Hepatocyte (in vitro differentiated cells): ENCODE measurements at regions not wholly inside any gene's neighbourhood (a gene's known extent, or its start where the extent isn't known, plus 50 kb on each side); places are given as distances from the start of the nearest gene placed in this dataset.

ENCODE experiments used
- DNase-seq: peaks from one replicate; pipeline ENCODE4 v3.0.0-alpha.2; 2016; ENCODE audit warnings: low spot score
- H2AFZ ChIP-seq: fragments of 200-600 bp; sonication (generic); 2 replicates; pipeline ENCODE4 v1.6.0; 2016; ENCODE audit warnings: antibody characterized with exemption, mild to moderate bottlenecking
- H3K27ac ChIP-seq: fragments of 200-600 bp; sonication (generic); 2 replicates; pipeline ENCODE4 v1.5.1; 2016; ENCODE audit warnings: mild to moderate bottlenecking
- H3K27me3 ChIP-seq: fragments of 200-600 bp; sonication (generic); 2 replicates; pipeline ENCODE4 v1.6.1; 2016
- H3K36me3 ChIP-seq: fragments of 200-600 bp; sonication (generic); replicated peaks from 2 replicates; pipeline ENCODE4 v1.5.1; 2016; ENCODE audit warnings: low read depth; ENCODE audit not compliant: insufficient read depth
- H3K4me1 ChIP-seq: fragments of 200-600 bp; sonication (generic); 2 replicates; pipeline ENCODE4 v1.5.1; 2016; ENCODE audit warnings: mild to moderate bottlenecking, moderate library complexity; ENCODE audit not compliant: insufficient read depth
- H3K4me2 ChIP-seq: fragments of 200-600 bp; sonication (generic); 2 replicates; pipeline ENCODE4 v1.6.0; 2016
- H3K4me3 ChIP-seq: fragments of 200-600 bp; sonication (generic); 2 replicates; pipeline ENCODE4 v1.5.1; 2016; ENCODE audit warnings: mild to moderate bottlenecking
- H3K79me2 ChIP-seq: fragments of 200-600 bp; sonication (generic); 2 replicates; pipeline ENCODE4 v1.6.0; 2017; ENCODE audit warnings: mild to moderate bottlenecking
- H3K9me2 ChIP-seq: fragments of 200-600 bp; sonication (generic); replicated peaks from 2 replicates; pipeline ENCODE4 v1.6.0; 2017; ENCODE audit warnings: mild to moderate bottlenecking; ENCODE audit not compliant: insufficient read depth
- H3K9me3 ChIP-seq: fragments of 200-600 bp; sonication (generic); 2 replicates; pipeline ENCODE4 v1.5.1; 2016; ENCODE audit warnings: low read depth, mild to moderate bottlenecking
- H4K20me1 ChIP-seq: fragments of 200-600 bp; sonication (generic); 2 replicates; pipeline ENCODE4 v1.6.0; 2016; ENCODE audit warnings: mild to moderate bottlenecking; ENCODE audit not compliant: insufficient read depth, poor library complexity, severe bottlenecking
- CTCF ChIP-seq: fragments of 200-600 bp; sonication (generic); IDR thresholded peaks from 2 replicates; pipeline ENCODE4 v1.5.1; 2016; ENCODE audit warnings: antibody characterized with exemption, mild to moderate bottlenecking; ENCODE audit not compliant: poor library complexity
- EZH2 ChIP-seq: fragments of 200-600 bp; sonication (generic); IDR thresholded peaks from 2 replicates; pipeline ENCODE4 v1.6.1; 2016; ENCODE audit warnings: antibody characterized with exemption, mild to moderate bottlenecking, borderline replicate concordance
- EZH2phosphoT487 ChIP-seq: fragments of 200-600 bp; sonication (generic); IDR thresholded peaks from one replicate; pipeline ENCODE4 v1.6.1; 2018; ENCODE audit warnings: antibody characterized with exemption, mild to moderate bottlenecking, low read depth, moderate library complexity; ENCODE audit not compliant: unreplicated experiment, severe bottlenecking
- WGBS: methylation state at CpG from one replicate; pipeline ENCODE4 v1.1.6; 2016; ENCODE audit warnings: low lambda C conversion rate; ENCODE audit errors: missing lambda C conversion rate; 5-methylcytosine and 5-hydroxymethylcytosine counted together

GRCh38 chr3:144344925-144345548 is 373.4 kb downstream of the DIPK2A start:
- Histone ChIP-seq H4K20me1 (no peaks in the 10 kb centered on the region), H3K9me3 (no peaks in the 10 kb centered on the region), H3K36me3 (no peaks in the 10 kb centered on the region), H2AFZ (no peak overlapping the region), H3K9me2 (no peaks in the 10 kb centered on the region), H3K4me1 (peaks cover 18% of the 10 kb centered on the region), H3K79me2 (no peaks in the 10 kb centered on the region), H3K27ac (no peak overlapping the region), H3K4me2 (no peak overlapping the region), H3K27me3 (no peaks in the 10 kb centered on the region), H3K4me3 (no peak overlapping the region)
- TF ChIP-seq EZH2phosphoT487, result no peak
- no peak for TF ChIP-seq EZH2
- no peak for TF ChIP-seq CTCF
- no peak for DNase-seq
- WGBS, result 73% methylated on average over 2 of the region's 2 CpGs

GRCh38 chr3:144350125-144350524 is 378.5 kb downstream of the DIPK2A start:
- Histone ChIP-seq H3K9me2 (no peaks in the 10 kb centered on the region), H3K4me1 (no peaks in the 10 kb centered on the region), H3K4me3 (no peak overlapping the region), H3K36me3 (no peaks in the 10 kb centered on the region), H3K27ac (no peak overlapping the region), H3K9me3 (no peaks in the 10 kb centered on the region), H3K27me3 (no peaks in the 10 kb centered on the region), H3K79me2 (no peaks in the 10 kb centered on the region), H4K20me1 (no peaks in the 10 kb centered on the region), H2AFZ (no peak overlapping the region), H3K4me2 (no peak overlapping the region)
- WGBS, result 78% methylated on average over 3 of the region's 3 CpGs
- no peak for DNase-seq
- no peak for TF ChIP-seq EZH2
- no peak for TF ChIP-seq CTCF
- no peak for TF ChIP-seq EZH2phosphoT487

DNA sequence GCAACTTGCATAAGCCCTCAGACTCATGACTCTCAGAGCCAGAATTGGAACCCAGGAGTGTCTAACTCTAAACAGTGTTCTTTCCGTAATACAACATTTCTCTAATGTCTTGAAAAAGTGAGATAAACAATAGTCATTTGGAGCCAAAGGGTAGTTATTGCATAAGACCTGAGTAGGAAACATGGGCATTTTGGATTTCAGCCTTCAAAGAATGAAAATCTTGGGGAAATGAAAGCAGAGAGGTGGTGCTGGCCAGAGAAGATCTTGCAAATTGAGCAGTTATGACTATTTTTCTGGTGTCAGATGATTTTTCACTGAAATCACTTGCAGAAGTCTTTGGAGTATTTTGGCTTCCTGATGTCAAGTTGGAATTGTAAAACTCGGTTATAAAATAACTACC is 379.4 kb downstream of the DIPK2A start:
- Histone ChIP-seq H3K4me2 (peak overlapping the region; percentile 23), H3K79me2 (no peaks in the 10 kb centered on the region), H3K36me3 (no peaks in the 10 kb centered on the region), H3K4me1 (no peaks in the 10 kb centered on the region), H3K27ac (no peak overlapping the region), H3K9me2 (no peaks in the 10 kb centered on the region), H4K20me1 (no peaks in the 10 kb centered on the region), H3K4me3 (no peak overlapping the region), H3K9me3 (no peaks in the 10 kb centered on the region), H3K27me3 (no peaks in the 10 kb centered on the region), H2AFZ (no peak overlapping the region)
- TF ChIP-seq CTCF (no peak), EZH2 (no peak), EZH2phosphoT487 (no peak)
- DNase-seq, result no peak
- 90% methylated on average over 2 of the region's 2 CpGs for WGBS
